ENCODE measurements at regions not wholly inside any gene's neighbourhood (a gene's known extent, or its start where the extent isn't known, plus 50 kb on each side); places are given as distances from the start of the nearest gene placed in this dataset.

GRCh38 chr16:55125818-55126385, 195.2 kb downstream of the IRX5 start:
- DNase-seq = no peak

- DNase-seq = no peak
Measured at GRCh38 chr16:55126456-55126855, 195.8 kb downstream of the IRX5 start.

GRCh38 chr16:55130456-55130855, 193.5 kb upstream of the IRX6 start:
- DNase-seq = no peak

GRCh38 chr16:55130911-55131310, 193.1 kb upstream of the IRX6 start:
- DNase-seq = no peak

GRCh38 chr16:55133654-55134053, 190.3 kb upstream of the IRX6 start:
- DNase-seq = no peak

- no peak for DNase-seq
Measured at GRCh38 chr16:55136356-55137150, 187.4 kb upstream of the IRX6 start.

GRCh38 chr16:55138298-55138697, 185.7 kb upstream of the IRX6 start:
- no peak for DNase-seq

GRCh38 chr16:55142405-55142804, 181.6 kb upstream of the IRX6 start:
- DNase-seq = no peak

- DNase-seq = no peak
Measured at GRCh38 chr16:55144651-55145050, 179.4 kb upstream of the IRX6 start.

- DNase-seq = no peak
Measured at GRCh38 chr16:55145771-55146603, 178.0 kb upstream of the IRX6 start.

GRCh38 chr16:55146966-55147365, 177.0 kb upstream of the IRX6 start:
- no peak for DNase-seq

- DNase-seq = no peak
Measured at GRCh38 chr16:55147396-55147795, 176.6 kb upstream of the IRX6 start.

- no peak for DNase-seq
Measured at GRCh38 chr16:55149622-55150021, 174.4 kb upstream of the IRX6 start.

- DNase-seq = no peak
Measured at GRCh38 chr16:55151561-55152305, 172.3 kb upstream of the IRX6 start.

GRCh38 chr16:55152875-55153390, 171.1 kb upstream of the IRX6 start:
- no peak for DNase-seq

GRCh38 chr16:55154262-55154661, 169.7 kb upstream of the IRX6 start:
- DNase-seq = no peak

- no peak for DNase-seq
Measured at GRCh38 chr16:55154956-55155355, 169.0 kb upstream of the IRX6 start.

- DNase-seq = no peak
Measured at GRCh38 chr16:55155815-55156214, 168.2 kb upstream of the IRX6 start.

GRCh38 chr16:55169780-55170179, 154.2 kb upstream of the IRX6 start:
- no peak for DNase-seq

GRCh38 chr16:55171241-55171640, 152.8 kb upstream of the IRX6 start:
- DNase-seq = no peak

- DNase-seq = no peak
Measured at GRCh38 chr16:55175389-55175788, 148.6 kb upstream of the IRX6 start.

GRCh38 chr16:55176901-55177300, 147.1 kb upstream of the IRX6 start:
- DNase-seq = no peak

GRCh38 chr16:55179411-55179810, 144.6 kb upstream of the IRX6 start:
- DNase-seq = no peak

Measured in stimulated activated CD4-positive, alpha-beta T cell treated with anti-CD3 and anti-CD28 coated beads, Interleukin-2, amount 100 ng/mL, for 48 hours (primary cell).